ENCODE measurements at regions not wholly inside any gene's neighbourhood (a gene's known extent, or its start where the extent isn't known, plus 50 kb on each side); places are given as distances from the start of the nearest gene placed in this dataset.

DNA sequence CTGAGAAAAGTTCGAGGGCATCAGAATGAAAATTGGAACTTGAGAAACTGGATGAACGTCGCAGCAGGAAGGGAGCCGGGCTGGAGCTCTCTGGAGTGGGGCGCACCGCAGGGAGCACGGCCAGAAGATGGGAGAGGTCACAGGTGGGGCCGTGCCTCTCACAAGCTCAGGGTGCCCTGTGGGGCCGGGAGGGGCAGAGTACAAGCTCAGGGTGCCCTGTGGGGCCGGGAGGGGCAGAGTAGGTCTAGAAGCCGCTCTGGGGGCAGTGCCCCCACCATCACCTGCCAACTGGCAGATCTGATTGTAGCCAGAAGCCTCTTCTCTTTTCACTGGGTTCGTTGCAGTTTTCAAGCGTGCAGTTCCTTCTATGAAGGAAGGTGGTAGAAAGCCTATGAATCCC lies 61.1 kb upstream of the SNX9 start:
- intact Hi-C loops (cut with DNase I), result loop anchor here (10.0 kb wide), 2 partner anchors 437 to 883 kb away; partner anchors contain the start of genes DYNLT1 and TMEM242

DNA sequence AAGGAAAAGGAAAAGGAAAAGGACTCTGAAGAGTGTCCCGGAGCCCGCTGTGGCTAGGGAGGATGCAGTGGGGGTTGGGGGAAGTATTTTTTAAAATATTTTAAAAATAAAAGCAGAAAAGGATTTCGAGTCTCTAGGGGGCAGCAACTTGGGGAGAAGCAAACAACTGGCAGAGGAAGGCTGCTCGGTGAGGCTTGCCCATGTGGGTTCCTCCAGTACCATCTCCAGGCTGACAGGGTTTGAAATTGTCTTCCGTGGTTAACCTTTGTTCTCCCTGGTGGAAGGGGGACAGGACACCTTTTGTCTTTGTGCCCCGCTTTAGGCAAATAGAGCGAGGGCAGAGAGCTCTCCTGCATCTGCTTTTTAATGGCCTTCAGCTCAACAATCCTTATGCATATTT lies 60.4 kb upstream of the SNX9 start:
- no peaks in the 10 kb centered on the region for H3K27me3 ChIP-seq
- DNase-seq (ENCODE audit: low spot score in 2 of 2), result no peak
- H3K4me3 ChIP-seq, result no peak overlapping the region
- H3K4me1 ChIP-seq, result peaks cover 12 to 43% of the 10 kb centered on the region in 2 donors
- peak overlapping the region; percentile 82 to 84 for H3K27ac ChIP-seq
- H3K36me3 ChIP-seq, result no peaks in the 10 kb centered on the region
- H3K9me3 ChIP-seq, result no peaks in the 10 kb centered on the region
- TF ChIP-seq, protein P1, sequence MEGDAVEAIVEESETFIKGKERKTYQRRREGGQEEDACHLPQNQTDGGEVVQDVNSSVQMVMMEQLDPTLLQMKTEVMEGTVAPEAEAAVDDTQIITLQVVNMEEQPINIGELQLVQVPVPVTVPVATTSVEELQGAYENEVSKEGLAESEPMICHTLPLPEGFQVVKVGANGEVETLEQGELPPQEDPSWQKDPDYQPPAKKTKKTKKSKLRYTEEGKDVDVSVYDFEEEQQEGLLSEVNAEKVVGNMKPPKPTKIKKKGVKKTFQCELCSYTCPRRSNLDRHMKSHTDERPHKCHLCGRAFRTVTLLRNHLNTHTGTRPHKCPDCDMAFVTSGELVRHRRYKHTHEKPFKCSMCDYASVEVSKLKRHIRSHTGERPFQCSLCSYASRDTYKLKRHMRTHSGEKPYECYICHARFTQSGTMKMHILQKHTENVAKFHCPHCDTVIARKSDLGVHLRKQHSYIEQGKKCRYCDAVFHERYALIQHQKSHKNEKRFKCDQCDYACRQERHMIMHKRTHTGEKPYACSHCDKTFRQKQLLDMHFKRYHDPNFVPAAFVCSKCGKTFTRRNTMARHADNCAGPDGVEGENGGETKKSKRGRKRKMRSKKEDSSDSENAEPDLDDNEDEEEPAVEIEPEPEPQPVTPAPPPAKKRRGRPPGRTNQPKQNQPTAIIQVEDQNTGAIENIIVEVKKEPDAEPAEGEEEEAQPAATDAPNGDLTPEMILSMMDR (IDR thresholded peaks at IDR 0.05), result no peak
- intact Hi-C loops (cut with DNase I), result loop anchor here (10.0 kb wide), 2 partner anchors 438 to 882 kb away; partner anchors contain the start of genes DYNLT1 and TMEM242

More for the DNA sequence above, 61.1 kb upstream of the SNX9 start:
- H3K4me3 ChIP-seq, result no peak overlapping the region
- H3K9me3 ChIP-seq, result no peaks in the 10 kb centered on the region
- H3K27me3 ChIP-seq, result no peaks in the 10 kb centered on the region
- peaks cover 15 to 48% of the 10 kb centered on the region in 2 donors for H3K4me1 ChIP-seq
- DNase-seq (ENCODE audit: low spot score in 2 of 2), result no peak
- no peaks in the 10 kb centered on the region for H3K36me3 ChIP-seq
- H3K27ac ChIP-seq, result peak overlapping the region; percentile 84 to 88
- TF ChIP-seq, protein P1 (IDR thresholded peaks at IDR 0.05), result no peak

DNA sequence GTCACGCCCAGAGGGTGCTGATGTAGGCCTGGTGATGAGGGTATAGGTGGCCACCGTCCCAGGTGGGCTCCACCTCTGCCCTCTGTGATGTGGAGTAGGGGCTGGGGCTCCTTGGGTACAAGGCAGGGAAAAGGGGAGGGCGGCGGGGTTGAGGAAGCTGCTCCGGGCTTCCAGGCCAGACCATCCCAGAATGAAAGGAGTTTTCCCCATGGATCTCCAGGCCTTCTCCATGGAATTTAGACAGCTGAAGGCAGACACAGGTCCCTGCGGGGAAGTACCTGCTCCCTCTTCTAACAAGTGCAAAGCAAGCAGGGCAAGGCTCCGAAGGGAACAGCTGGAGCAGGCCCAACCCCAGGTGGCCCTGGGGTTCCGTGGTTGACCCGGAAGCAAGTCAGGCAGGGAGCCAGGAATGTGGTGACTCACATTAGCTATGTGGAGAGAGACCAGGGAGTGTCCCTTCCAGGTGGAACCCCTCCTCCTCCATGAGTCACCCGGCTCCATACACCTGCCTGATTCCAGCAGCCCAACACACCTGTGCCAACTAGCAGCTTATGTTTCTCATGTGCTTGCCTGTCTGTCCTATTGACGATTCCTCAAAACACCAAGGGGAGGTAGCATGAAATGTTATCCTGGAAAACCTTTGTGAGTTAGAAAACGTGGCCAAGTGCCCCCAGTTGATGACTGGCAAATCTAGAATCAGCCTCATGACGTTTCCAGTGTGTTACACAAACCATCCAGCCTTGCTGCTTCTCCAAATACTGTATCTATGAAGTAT lies 59.7 kb upstream of the SNX9 start:
- Histone ChIP-seq H3K27me3 (no peaks in the 10 kb centered on the region), H3K36me3 (no peaks in the 10 kb centered on the region), H3K27ac (peak overlapping the region; percentile 82 to 84), H3K9me3 (no peaks in the 10 kb centered on the region), H3K4me1 (peaks cover 12 to 43% of the 10 kb centered on the region in 2 donors), H3K4me3 (no peak overlapping the region)
- peak in 1 of 2 donors; percentile 80 for DNase-seq (ENCODE audit: low spot score in 2 of 2)
- intact Hi-C loops (cut with DNase I), result loop anchor here (10.0 kb wide), 2 partner anchors 439 to 881 kb away; partner anchors contain the start of genes DYNLT1 and TMEM242
- TF ChIP-seq, protein P1 (IDR thresholded peaks at IDR 0.05), result no peak

DNA sequence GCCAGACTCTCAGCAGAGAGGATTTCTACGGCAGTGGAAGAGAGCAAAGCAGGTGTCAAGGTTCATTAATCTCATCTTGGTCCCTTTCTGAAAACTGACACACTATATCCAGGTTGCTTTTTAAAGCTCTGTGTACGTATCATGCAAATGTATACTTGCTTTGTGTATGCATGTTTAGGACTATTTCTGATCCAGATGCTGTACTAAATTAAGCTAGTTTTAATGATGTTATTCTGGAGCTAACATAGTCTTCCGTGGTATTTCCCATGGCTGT lies 59.2 kb upstream of the SNX9 start:
- no peak overlapping the region for H3K4me3 ChIP-seq

DNA sequence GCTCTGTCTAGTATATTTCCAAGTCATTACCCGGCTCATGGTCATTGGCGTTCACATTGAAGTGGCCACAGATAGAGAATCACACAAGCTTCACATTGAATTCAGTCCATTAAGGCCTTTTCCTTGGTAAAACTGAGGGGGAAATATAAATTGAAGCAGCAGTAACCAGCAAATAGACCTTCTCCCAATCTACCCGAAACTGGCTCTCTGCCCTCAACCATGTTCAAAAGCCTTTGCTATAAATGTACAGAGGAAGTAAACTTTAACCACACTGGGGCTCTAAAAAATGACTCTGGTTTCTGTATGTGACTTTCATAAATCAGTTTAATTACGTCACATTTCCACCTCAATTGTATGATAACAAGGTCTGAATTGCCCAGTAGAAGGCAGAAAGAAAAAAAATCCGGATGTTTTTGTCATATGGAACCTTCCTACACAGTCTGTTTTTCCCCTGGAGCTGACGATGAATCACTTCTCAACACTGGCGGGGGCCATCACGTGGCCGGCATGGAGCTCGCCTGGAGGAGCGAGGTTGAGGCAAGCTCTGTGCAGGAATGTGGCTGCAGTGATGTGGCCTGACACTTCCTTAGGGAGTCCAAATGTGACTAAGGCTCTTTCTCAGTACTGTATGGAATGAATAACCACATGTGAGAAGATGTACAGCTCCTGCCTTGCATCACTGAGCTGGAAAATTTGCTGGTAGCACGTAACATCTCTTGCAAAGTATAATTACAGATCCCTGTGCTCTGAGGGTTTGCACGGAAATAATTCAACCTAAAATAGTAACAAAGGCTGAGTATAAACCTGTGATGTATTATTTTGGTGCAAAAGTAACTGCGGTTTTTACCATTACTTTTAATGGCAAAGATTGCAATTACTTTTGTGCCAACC lies 58.6 kb upstream of the SNX9 start:
- TF ChIP-seq, protein P1 (IDR thresholded peaks at IDR 0.05), result no peak
- peak; percentile 90 to 97 for DNase-seq (ENCODE audit: low spot score in 2 of 2)
- Histone ChIP-seq H3K27me3 (no peaks in the 10 kb centered on the region), H3K4me1 (peaks cover 12 to 47% of the 10 kb centered on the region in 2 donors), H3K27ac (peak overlapping the region; percentile 82 to 84), H3K9me3 (no peaks in the 10 kb centered on the region), H3K36me3 (no peaks in the 10 kb centered on the region), H3K4me3 (no peak overlapping the region)
- intact Hi-C loops (cut with DNase I), result loop anchor here (10.0 kb wide), 2 partner anchors 440 to 880 kb away; partner anchors contain the start of genes DYNLT1 and TMEM242

More for the DNA sequence above, 59.2 kb upstream of the SNX9 start:
- H3K4me1 ChIP-seq, result peaks cover 12 to 43% of the 10 kb centered on the region in 2 donors
- TF ChIP-seq, protein P1 (IDR thresholded peaks at IDR 0.05), result no peak
- peak overlapping the region; percentile 82 to 84 for H3K27ac ChIP-seq
- DNase-seq (ENCODE audit: low spot score in 2 of 2), result no peak
- H3K27me3 ChIP-seq, result no peaks in the 10 kb centered on the region
- no peaks in the 10 kb centered on the region for H3K36me3 ChIP-seq
- intact Hi-C loops (cut with DNase I), result loop anchor here (10.0 kb wide), 2 partner anchors 439 to 881 kb away; partner anchors contain the start of genes DYNLT1 and TMEM242
- no peaks in the 10 kb centered on the region for H3K9me3 ChIP-seq
